Lower leg skin (tissue), 4 donors: ENCODE measurements at regions not wholly inside any gene's neighbourhood (a gene's known extent, or its start where the extent isn't known, plus 50 kb on each side); places are given as distances from the start of the nearest gene placed in this dataset.

ENCODE experiments used
- DNase-seq, 2 donors: peaks; one replicate each; pipeline ENCODE4 v3.0.0-alpha.2; 2019; ENCODE audit warnings: low spot score in 2 of 2
- H3K4me3 ChIP-seq: fragments of 200-600 bp; sonication (generic); 2 replicates; pipeline ENCODE4 v1.5.1; 2017; ENCODE audit warnings: mild to moderate bottlenecking, low read depth; ENCODE audit not compliant: poor library complexity, severe bottlenecking
- CTCF ChIP-seq, 3 donors: fragments of 450-650 bp; IDR thresholded peaks; one replicate each; pipeline ENCODE4 v1.5.1; 2016; ENCODE audit warnings: antibody characterized with exemption in 3 of 3, mild to moderate bottlenecking in 3 of 3, moderate library complexity in 2 of 3
- POLR2A ChIP-seq, 2 donors: fragments of 450-650 bp; IDR thresholded peaks; one replicate each; pipeline ENCODE4 v1.6.1; 2016 to 2017; ENCODE audit warnings: antibody characterized with exemption in 2 of 2, mild to moderate bottlenecking in 1 of 2, moderate library complexity in 1 of 2
- WGBS, 2 donors: methylation state at CpG; one replicate each; pipeline ENCODE4 v1.1.5; 2018; 5-methylcytosine and 5-hydroxymethylcytosine counted together
- intact Hi-C: fragments of 100-400 bp; cut with DNase I; formaldehyde crosslinking; loops from one replicate; pipeline ENCODE4 v1.15.0; 2023; ENCODE audit warnings: low total_unique reads

- intact Hi-C loops = no loop called here
- no peak for TF ChIP-seq CTCF (IDR thresholded peaks at IDR 0.05)
- H3K4me3 ChIP-seq = no peak overlapping the region
- DNase-seq = no peak
- WGBS, 2 donors = 89 to 90% methylated on average over 5 of the region's 5 CpGs
These were observed 274.9 kb upstream of the ADARB2 start for GRCh38 chr10:2012209-2012608.

DNA sequence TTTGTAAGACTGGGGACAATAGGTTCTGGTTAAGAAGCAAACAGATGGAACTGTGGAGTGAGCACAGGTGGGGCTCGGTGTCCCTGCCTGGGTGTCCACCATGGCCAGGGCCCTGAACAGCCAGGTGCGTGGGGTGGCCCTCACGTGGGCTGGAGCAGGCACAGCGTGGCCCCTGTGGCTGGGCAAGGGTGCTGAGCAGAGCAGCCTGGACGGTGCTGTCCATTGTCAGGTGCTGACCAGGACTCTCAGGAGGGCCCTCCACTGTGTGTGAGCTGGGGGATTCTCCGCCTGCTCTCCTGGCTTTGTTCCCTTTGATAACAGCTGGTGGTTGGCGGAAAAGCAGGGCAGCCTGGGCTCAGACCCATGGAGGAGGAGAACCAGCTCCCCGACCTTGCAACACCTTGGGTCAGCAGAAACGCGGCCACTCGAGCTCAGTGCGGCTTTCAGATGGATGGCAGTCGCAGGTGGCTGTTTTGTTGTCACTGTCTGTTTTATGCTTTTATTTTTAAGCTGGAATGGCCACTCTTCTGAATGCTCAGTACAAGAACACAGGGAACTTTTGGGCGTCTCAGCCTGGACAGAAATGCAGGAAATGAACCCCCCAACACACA is 273.9 kb upstream of the ADARB2 start:
- no peak for TF ChIP-seq CTCF (IDR thresholded peaks at IDR 0.05)
- TF ChIP-seq POLR2A (IDR thresholded peaks at IDR 0.05) = no peak
- H3K4me3 ChIP-seq = no peak overlapping the region
- intact Hi-C loops = no loop called here
- 82 to 86% methylated on average over 10 to 13 of the region's 14 CpGs for WGBS, 2 donors
- no peak for DNase-seq

DNA sequence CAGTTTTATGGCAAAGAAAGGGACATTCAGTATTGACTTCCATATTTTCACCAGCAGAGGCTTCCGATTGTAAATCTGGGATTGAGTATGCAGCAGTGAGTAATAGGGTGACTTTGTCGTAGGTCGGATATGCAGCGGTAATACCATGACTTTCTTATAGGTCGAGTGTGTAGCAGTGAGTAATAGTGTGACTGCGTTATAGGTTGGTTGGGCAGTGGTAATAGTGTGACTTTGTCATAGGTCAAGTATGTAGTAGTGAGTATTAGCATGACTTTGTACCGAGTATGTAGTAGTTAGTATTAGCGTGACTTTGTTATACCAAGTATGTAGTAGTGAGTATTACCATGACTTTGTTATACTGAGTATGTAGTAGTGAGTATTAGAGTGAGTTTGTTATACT is 268.2 kb upstream of the ADARB2 start:
- intact Hi-C loops = no loop called here
- H3K4me3 ChIP-seq = no peak overlapping the region
- WGBS, 2 donors = 89 to 91% methylated on average over 8 of the region's 8 CpGs
- DNase-seq = no peak
- TF ChIP-seq POLR2A (IDR thresholded peaks at IDR 0.05) (no peak), CTCF (IDR thresholded peaks at IDR 0.05) (no peak)

DNA sequence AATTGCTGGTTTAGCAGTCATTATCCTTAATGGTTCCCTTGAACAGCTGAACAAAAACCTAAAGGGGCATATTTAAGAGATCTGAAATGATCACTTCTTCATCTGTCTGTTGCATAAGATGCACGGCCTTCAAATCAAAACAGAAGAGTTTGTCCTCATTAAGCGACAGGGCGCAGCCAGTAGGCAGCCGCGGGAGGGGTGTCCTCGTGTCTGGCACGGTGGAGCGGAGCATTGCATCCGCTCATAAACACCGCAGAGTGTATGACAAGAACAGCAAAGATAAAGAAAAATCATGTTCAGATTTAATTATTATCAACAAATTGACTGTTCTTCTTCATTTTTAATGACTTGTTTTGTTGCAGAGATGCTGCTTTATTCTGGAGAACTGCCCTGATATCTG is 255.6 kb upstream of the ADARB2 start:
- intact Hi-C loops = no loop called here
- DNase-seq = no peak
- no peak for TF ChIP-seq POLR2A (IDR thresholded peaks at IDR 0.05)
- no peak for TF ChIP-seq CTCF (IDR thresholded peaks at IDR 0.05)
- 88 to 92% methylated on average over 10 of the region's 10 CpGs for WGBS, 2 donors
- no peak overlapping the region for H3K4me3 ChIP-seq

GRCh38 chr10:1989090-1989489 is 251.8 kb upstream of the ADARB2 start:
- no peak for DNase-seq
- TF ChIP-seq CTCF (IDR thresholded peaks at IDR 0.05) (no peak), POLR2A (IDR thresholded peaks at IDR 0.05) (no peak)
- no peak overlapping the region for H3K4me3 ChIP-seq
- intact Hi-C loops = no loop called here
- 76% methylated on average over 5 of the region's 5 CpGs for WGBS, 2 donors

GRCh38 chr10:1981976-1982375 is 244.7 kb upstream of the ADARB2 start:
- intact Hi-C loops = no loop called here
- 71 to 73% methylated on average over 3 of the region's 3 CpGs for WGBS, 2 donors
- H3K4me3 ChIP-seq = no peak overlapping the region
- no peak for TF ChIP-seq CTCF (IDR thresholded peaks at IDR 0.05)
- no peak for DNase-seq
